CD8-positive, alpha-beta memory T cell (primary cell): ENCODE measurements at regions not wholly inside any gene's neighbourhood (a gene's known extent, or its start where the extent isn't known, plus 50 kb on each side); places are given as distances from the start of the nearest gene placed in this dataset.

Experiments used
- CTCF ChIA-PET: fragments of 350-600 bp; sonication (Branson Sonifier 250); formaldehyde crosslinking; loops from one replicate; lab custom pipeline; 2021; ENCODE audit warnings: antibody characterized with exemption; lab: Charles Lee
- POLR2A ChIA-PET: fragments of 350-600 bp; sonication (Branson Sonifier 250); formaldehyde crosslinking; loops from one replicate; lab custom pipeline; 2021; ENCODE audit warnings: antibody characterized with exemption; lab: Charles Lee
- DNase-seq, 5 donors: peaks; one replicate each; pipeline versions ENCODE4 v3.0.0 to v3.0.0-alpha.2; 2020 to 2022; ENCODE audit warnings: mixed read lengths in 1 of 5
- H3K27ac ChIP-seq: one replicate; pipeline ENCODE4 v1.7.0; 2013; ENCODE audit warnings: low read depth, mild to moderate bottlenecking, low read length, moderate library complexity
- H3K27me3 ChIP-seq: 2 replicates; pipeline ENCODE4 v1.7.0; 2013; ENCODE audit warnings: low read length, mild to moderate bottlenecking; ENCODE audit not compliant: insufficient read depth, poor library complexity, severe bottlenecking
- H3K36me3 ChIP-seq: 2 replicates; pipeline ENCODE4 v1.7.0; 2013; ENCODE audit warnings: mild to moderate bottlenecking, low read length, moderate library complexity; ENCODE audit not compliant: insufficient read depth
- H3K4me1 ChIP-seq: 2 replicates; pipeline ENCODE4 v1.7.0; 2013; ENCODE audit warnings: mild to moderate bottlenecking, low read length, moderate library complexity; ENCODE audit not compliant: insufficient read depth
- H3K4me3 ChIP-seq: 2 replicates; pipeline ENCODE4 v1.7.0; 2013; ENCODE audit warnings: mild to moderate bottlenecking, low read length
- H3K9me3 ChIP-seq: 2 replicates; pipeline ENCODE4 v1.7.0; 2013; ENCODE audit warnings: mild to moderate bottlenecking, low read length
- H3K27ac Mint-ChIP-seq, 8 donors: one replicate each; pipeline ENCODE4 v1.8.0; 2020 to 2021; ENCODE audit warnings: mixed read lengths in 8 of 8, mild to moderate bottlenecking in 6 of 8, inconsistent platforms in 3 of 8, moderate library complexity in 3 of 8
- H3K27me3 Mint-ChIP-seq, 2 donors: one replicate each; pipeline ENCODE4 v1.8.0; 2020 to 2021; ENCODE audit warnings: mixed read lengths in 2 of 2, mild to moderate bottlenecking in 1 of 2, moderate library complexity in 1 of 2
- H3K36me3 Mint-ChIP-seq, 3 donors: one replicate each; pipeline ENCODE4 v1.8.0; 2020 to 2021; ENCODE audit warnings: mixed read lengths in 3 of 3, inconsistent platforms in 1 of 3, mild to moderate bottlenecking in 1 of 3
- H3K4me1 Mint-ChIP-seq, 3 donors: one replicate each; pipeline ENCODE4 v1.8.0; 2020 to 2021; ENCODE audit warnings: mixed read lengths in 3 of 3, inconsistent platforms in 1 of 3, mild to moderate bottlenecking in 1 of 3
- H3K4me3 Mint-ChIP-seq, 7 donors: one replicate each; pipeline ENCODE4 v1.8.0; 2020 to 2021; ENCODE audit warnings: mixed read lengths in 7 of 7, mild to moderate bottlenecking in 6 of 7, moderate library complexity in 4 of 7, inconsistent platforms in 2 of 7
- H3K9me3 Mint-ChIP-seq, 5 donors: one replicate each; pipeline ENCODE4 v1.8.0; 2020 to 2022; ENCODE audit warnings: mixed read lengths in 5 of 5, mild to moderate bottlenecking in 3 of 5, moderate library complexity in 2 of 5, inconsistent platforms in 1 of 5

DNA sequence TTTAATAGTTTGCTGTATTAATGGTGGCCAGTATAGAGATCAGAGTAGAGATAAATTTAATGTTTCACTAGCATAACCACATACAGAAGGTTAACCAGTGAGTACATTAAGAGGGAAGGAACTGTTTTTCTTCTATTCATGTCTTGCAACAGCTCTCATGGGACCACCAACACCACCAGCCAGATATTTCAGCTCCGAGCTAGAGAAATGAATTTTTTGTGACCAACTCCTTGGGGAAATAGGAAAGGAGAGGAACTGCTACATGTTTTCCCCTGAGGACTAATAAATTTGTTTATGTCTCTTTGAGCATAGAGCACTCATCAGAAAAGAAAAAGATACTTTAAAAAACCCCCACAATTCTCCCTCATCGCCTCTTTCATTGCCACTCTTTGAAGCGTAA lies 247.5 kb downstream of the MBNL1 start:
- DNase-seq: no peak
- POLR2A ChIA-PET: no interaction called here
- no peaks in the 10 kb centered on the region for H3K9me3 ChIP-seq
- H3K9me3 Mint-ChIP-seq: no peaks in the 10 kb centered on the region
- peaks cover 0 to 1% (median 0%) of the 10 kb centered on the region in 3 donors for H3K36me3 Mint-ChIP-seq
- H3K36me3 ChIP-seq: no peaks in the 10 kb centered on the region
- no peaks in the 10 kb centered on the region for H3K4me1 ChIP-seq
- peaks cover 7 to 9% of the 10 kb centered on the region in 2 donors for H3K27me3 Mint-ChIP-seq
- H3K27ac ChIP-seq: no peak overlapping the region
- no peak overlapping the region for H3K27ac Mint-ChIP-seq
- H3K4me3 ChIP-seq: no peak overlapping the region
- CTCF ChIA-PET: interaction anchor here (1.1 kb wide), 1 partner anchor 10 kb away, joined by 3 read pairs; no protein-coding TSS in a partner anchor
- no peaks in the 10 kb centered on the region for H3K4me1 Mint-ChIP-seq
- no peak overlapping the region for H3K4me3 Mint-ChIP-seq
- no peaks in the 10 kb centered on the region for H3K27me3 ChIP-seq

- Histone ChIP-seq H3K4me1 (no peaks in the 10 kb centered on the region), H3K9me3 (no peaks in the 10 kb centered on the region), H3K27ac (no peak overlapping the region), H3K27me3 (no peaks in the 10 kb centered on the region), H3K4me3 (no peak overlapping the region), H3K36me3 (no peaks in the 10 kb centered on the region)
- Mint-ChIP-seq H3K27ac (no peak overlapping the region), H3K27me3 (peaks cover 5 to 7% of the 10 kb centered on the region in 2 donors), H3K4me1 (no peaks in the 10 kb centered on the region), H3K36me3 (peaks cover 0 to 1% (median 0%) of the 10 kb centered on the region in 3 donors), H3K4me3 (no peak overlapping the region), H3K9me3 (no peaks in the 10 kb centered on the region)
- ChIA-PET POLR2A (no interaction called here), CTCF (interaction anchor here (1.1 kb wide), 1 partner anchor 8 kb away, joined by 3 read pairs; no protein-coding TSS in a partner anchor)
- no peak for DNase-seq
Observed at GRCh38 chr3:152517502-152517901, 248.8 kb downstream of the MBNL1 start.

- Mint-ChIP-seq H3K36me3 (peaks cover 0 to 1% (median 0%) of the 10 kb centered on the region in 3 donors), H3K4me3 (no peak overlapping the region), H3K27ac (no peak overlapping the region), H3K9me3 (no peaks in the 10 kb centered on the region), H3K27me3 (peaks cover 5 to 7% of the 10 kb centered on the region in 2 donors), H3K4me1 (no peaks in the 10 kb centered on the region)
- Histone ChIP-seq H3K4me1 (no peaks in the 10 kb centered on the region), H3K27me3 (no peaks in the 10 kb centered on the region), H3K9me3 (no peaks in the 10 kb centered on the region), H3K27ac (no peak overlapping the region), H3K36me3 (no peaks in the 10 kb centered on the region), H3K4me3 (no peak overlapping the region)
- ChIA-PET CTCF (interaction anchor here (0.7 kb wide), 1 partner anchor 91 kb away, joined by 3 read pairs; no protein-coding TSS in a partner anchor), POLR2A (no interaction called here)
- no peak for DNase-seq
Observed at GRCh38 chr3:152518346-152518745, 249.6 kb downstream of the MBNL1 start.

GRCh38 chr3:152519376-152519775 lies 250.6 kb downstream of the MBNL1 start:
- H3K4me1 Mint-ChIP-seq: no peaks in the 10 kb centered on the region

DNA sequence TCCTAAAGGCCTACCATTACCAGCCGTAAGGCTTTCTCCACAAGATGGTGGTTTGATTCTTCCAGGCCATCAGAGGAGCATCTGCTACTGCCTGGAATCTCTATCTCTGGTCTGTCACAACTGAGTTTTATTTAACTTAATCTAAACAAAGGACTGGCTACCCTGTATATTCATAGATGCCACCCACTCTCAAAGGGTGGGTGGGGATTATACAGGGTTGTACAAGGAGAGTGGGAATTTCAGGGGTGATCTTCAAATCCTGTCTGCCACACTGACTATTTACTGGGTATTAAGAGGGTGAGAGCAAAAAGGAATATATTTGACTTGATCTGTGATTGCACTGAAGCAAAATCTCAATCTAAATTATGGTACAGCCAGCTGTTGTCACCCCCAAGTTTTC lies 253.3 kb downstream of the MBNL1 start:
- H3K27me3 ChIP-seq: no peaks in the 10 kb centered on the region
- POLR2A ChIA-PET: no interaction called here

More at GRCh38 chr3:152519376-152519775, 250.6 kb downstream of the MBNL1 start:
- no peak overlapping the region for H3K4me3 Mint-ChIP-seq
- DNase-seq: no peak
- peaks cover 5 to 7% of the 10 kb centered on the region in 2 donors for H3K27me3 Mint-ChIP-seq
- CTCF ChIA-PET: no interaction called here
- H3K36me3 Mint-ChIP-seq: peaks cover 0 to 1% (median 0%) of the 10 kb centered on the region in 3 donors
- H3K27ac Mint-ChIP-seq: no peak overlapping the region
- Histone ChIP-seq H3K27ac (no peak overlapping the region), H3K4me3 (no peak overlapping the region), H3K9me3 (no peaks in the 10 kb centered on the region), H3K36me3 (no peaks in the 10 kb centered on the region), H3K4me1 (no peaks in the 10 kb centered on the region), H3K27me3 (no peaks in the 10 kb centered on the region)
- H3K9me3 Mint-ChIP-seq: no peaks in the 10 kb centered on the region
- POLR2A ChIA-PET: interaction anchor here (0.7 kb wide), 1 partner anchor 387 kb away, joined by 13 read pairs; no protein-coding TSS in a partner anchor

GRCh38 chr3:152524198-152525140 lies 255.7 kb downstream of the MBNL1 start:
- H3K36me3 Mint-ChIP-seq: no peaks in the 10 kb centered on the region
- Histone ChIP-seq H3K27me3 (no peaks in the 10 kb centered on the region), H3K27ac (no peak overlapping the region), H3K4me3 (no peak overlapping the region), H3K9me3 (no peaks in the 10 kb centered on the region), H3K4me1 (no peaks in the 10 kb centered on the region), H3K36me3 (no peaks in the 10 kb centered on the region)
- ChIA-PET CTCF (interaction anchor here (1.0 kb wide), 1 partner anchor 11 kb away, joined by 3 read pairs; no protein-coding TSS in a partner anchor), POLR2A (interaction anchor here (0.6 kb wide), 1 partner anchor 249 kb away, joined by 4 read pairs; no protein-coding TSS in a partner anchor)
- peaks cover 0 to 2% of the 10 kb centered on the region in 2 donors for H3K27me3 Mint-ChIP-seq
- H3K4me3 Mint-ChIP-seq: no peak overlapping the region
- no peaks in the 10 kb centered on the region for H3K4me1 Mint-ChIP-seq
- no peaks in the 10 kb centered on the region for H3K9me3 Mint-ChIP-seq
- H3K27ac Mint-ChIP-seq: no peak overlapping the region
- DNase-seq: peak in 3 of 5 donors; percentile 6 to 25 (median 7)

More for the DNA sequence above, 253.3 kb downstream of the MBNL1 start:
- Mint-ChIP-seq H3K36me3 (no peaks in the 10 kb centered on the region), H3K9me3 (no peaks in the 10 kb centered on the region), H3K27me3 (peaks cover 0 to 2% of the 10 kb centered on the region in 2 donors), H3K4me3 (no peak overlapping the region), H3K27ac (no peak overlapping the region), H3K4me1 (no peaks in the 10 kb centered on the region)
- no peaks in the 10 kb centered on the region for H3K36me3 ChIP-seq
- no peaks in the 10 kb centered on the region for H3K9me3 ChIP-seq
- no peak for DNase-seq
- CTCF ChIA-PET: interaction anchor here (1.4 kb wide), 1 partner anchor 1054 kb away, joined by 3 read pairs; no protein-coding TSS in a partner anchor
- H3K27ac ChIP-seq: no peak overlapping the region
- H3K4me3 ChIP-seq: no peak overlapping the region
- H3K4me1 ChIP-seq: no peaks in the 10 kb centered on the region

DNA sequence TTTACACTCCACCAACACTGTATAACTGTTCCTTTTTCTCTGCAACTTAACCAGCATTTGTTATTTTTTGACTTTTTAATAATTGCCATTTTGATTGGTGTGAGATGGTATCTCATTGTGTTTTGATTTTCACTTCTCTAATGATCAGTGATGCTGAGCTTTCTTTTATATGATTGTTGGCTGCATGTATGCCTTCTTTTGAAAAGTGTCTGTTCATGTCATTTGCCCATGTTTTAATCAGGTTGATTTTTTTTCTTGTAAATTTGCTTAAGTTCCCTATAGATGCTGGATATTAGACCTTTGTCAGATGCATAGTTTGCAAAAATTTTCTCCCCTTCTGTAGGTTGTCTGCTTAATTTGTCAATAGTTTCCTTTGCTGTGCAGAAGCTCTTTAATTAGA lies 263.0 kb downstream of the MBNL1 start:
- no peak overlapping the region for H3K4me3 Mint-ChIP-seq
- ChIA-PET POLR2A (no interaction called here), CTCF (no interaction called here)
- DNase-seq: no peak
- H3K36me3 Mint-ChIP-seq: peaks cover 0 to 18% (median 3%) of the 10 kb centered on the region in 3 donors
- Histone ChIP-seq H3K36me3 (no peaks in the 10 kb centered on the region), H3K9me3 (no peaks in the 10 kb centered on the region), H3K27ac (no peak overlapping the region), H3K27me3 (no peaks in the 10 kb centered on the region), H3K4me3 (no peak overlapping the region), H3K4me1 (no peaks in the 10 kb centered on the region)
- H3K9me3 Mint-ChIP-seq: peaks cover 3 to 23% (median 4%) of the 10 kb centered on the region in 5 donors
- no peaks in the 10 kb centered on the region for H3K4me1 Mint-ChIP-seq
- peaks cover 10 to 20% of the 10 kb centered on the region in 2 donors for H3K27me3 Mint-ChIP-seq
- H3K27ac Mint-ChIP-seq: no peak overlapping the region

- no peaks in the 10 kb centered on the region for H3K27me3 ChIP-seq
- Mint-ChIP-seq H3K27ac (no peak overlapping the region), H3K4me1 (no peaks in the 10 kb centered on the region), H3K36me3 (peaks cover 0 to 19% (median 5%) of the 10 kb centered on the region in 3 donors), H3K27me3 (peaks cover 43 to 72% of the 10 kb centered on the region in 2 donors), H3K9me3 (peaks cover 12 to 45% (median 27%) of the 10 kb centered on the region in 5 donors), H3K4me3 (no peak overlapping the region)
- no peaks in the 10 kb centered on the region for H3K36me3 ChIP-seq
- H3K27ac ChIP-seq: no peak overlapping the region
- H3K4me3 ChIP-seq: no peak overlapping the region
- H3K4me1 ChIP-seq: no peaks in the 10 kb centered on the region
- ChIA-PET POLR2A (no interaction called here), CTCF (no interaction called here)
- no peaks in the 10 kb centered on the region for H3K9me3 ChIP-seq
- DNase-seq: no peak
Observed at GRCh38 chr3:152538518-152538917, 269.8 kb downstream of the MBNL1 start.
